ENCODE measurements at regions not wholly inside any gene's neighbourhood (a gene's known extent, or its start where the extent isn't known, plus 50 kb on each side); places are given as distances from the start of the nearest gene placed in this dataset.

GRCh38 chr4:24245491-24245820 is 338.9 kb downstream of the DHX15 start:
- H3K4me3 ChIP-seq = no peak overlapping the region
- WGBS, 3 donors = 18 to 34% (median 19%) methylated on average over 2 of the region's 2 CpGs
- no peaks in the 10 kb centered on the region for H3K36me3 ChIP-seq (ENCODE audit: insufficient read depth in 1 of 2, low read depth in 1 of 2)
- H3K4me1 ChIP-seq = peaks cover 33% of the 10 kb centered on the region
- TF ChIP-seq, protein P1, sequence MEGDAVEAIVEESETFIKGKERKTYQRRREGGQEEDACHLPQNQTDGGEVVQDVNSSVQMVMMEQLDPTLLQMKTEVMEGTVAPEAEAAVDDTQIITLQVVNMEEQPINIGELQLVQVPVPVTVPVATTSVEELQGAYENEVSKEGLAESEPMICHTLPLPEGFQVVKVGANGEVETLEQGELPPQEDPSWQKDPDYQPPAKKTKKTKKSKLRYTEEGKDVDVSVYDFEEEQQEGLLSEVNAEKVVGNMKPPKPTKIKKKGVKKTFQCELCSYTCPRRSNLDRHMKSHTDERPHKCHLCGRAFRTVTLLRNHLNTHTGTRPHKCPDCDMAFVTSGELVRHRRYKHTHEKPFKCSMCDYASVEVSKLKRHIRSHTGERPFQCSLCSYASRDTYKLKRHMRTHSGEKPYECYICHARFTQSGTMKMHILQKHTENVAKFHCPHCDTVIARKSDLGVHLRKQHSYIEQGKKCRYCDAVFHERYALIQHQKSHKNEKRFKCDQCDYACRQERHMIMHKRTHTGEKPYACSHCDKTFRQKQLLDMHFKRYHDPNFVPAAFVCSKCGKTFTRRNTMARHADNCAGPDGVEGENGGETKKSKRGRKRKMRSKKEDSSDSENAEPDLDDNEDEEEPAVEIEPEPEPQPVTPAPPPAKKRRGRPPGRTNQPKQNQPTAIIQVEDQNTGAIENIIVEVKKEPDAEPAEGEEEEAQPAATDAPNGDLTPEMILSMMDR (IDR thresholded peaks at IDR 0.05) = no peak
- no peaks in the 10 kb centered on the region for H3K9me3 ChIP-seq
- intact Hi-C loops (cut with DNase I) = loop anchor here in 1 of 2 donors (5.0 kb wide), 1 partner anchor 172 kb away; no protein-coding TSS in a partner anchor
- no peaks in the 10 kb centered on the region for H3K27me3 ChIP-seq (ENCODE audit: insufficient read depth in 3 of 3, low read length in 2 of 3)
- ATAC-seq (no peak), DNase-seq (no peak)
- peak overlapping the region; percentile 80 for H3K27ac ChIP-seq

- TF ChIP-seq, protein P1 (IDR thresholded peaks at IDR 0.05) = no peak
- Histone ChIP-seq H3K9me3 (no peaks in the 10 kb centered on the region), H3K4me1 (peaks cover 33% of the 10 kb centered on the region), H3K36me3 (ENCODE audit: insufficient read depth in 1 of 2, low read depth in 1 of 2) (no peaks in the 10 kb centered on the region), H3K27me3 (ENCODE audit: insufficient read depth in 3 of 3, low read length in 2 of 3) (no peaks in the 10 kb centered on the region), H3K27ac (peak overlapping the region; percentile 80), H3K4me3 (peak overlapping the region; percentile 22)
- ATAC-seq = peak; percentile 82 to 92 (median 90)
- intact Hi-C loops (cut with DNase I) = loop anchor here in 1 of 2 donors (5.0 kb wide), 1 partner anchor 172 kb away; no protein-coding TSS in a partner anchor
- WGBS, 3 donors = 24 to 28% (median 25%) methylated on average over 9 of the region's 9 CpGs
- peak; percentile 43 to 78 for DNase-seq
Measured at GRCh38 chr4:24244663-24245490, 339.5 kb downstream of the DHX15 start.

DNA sequence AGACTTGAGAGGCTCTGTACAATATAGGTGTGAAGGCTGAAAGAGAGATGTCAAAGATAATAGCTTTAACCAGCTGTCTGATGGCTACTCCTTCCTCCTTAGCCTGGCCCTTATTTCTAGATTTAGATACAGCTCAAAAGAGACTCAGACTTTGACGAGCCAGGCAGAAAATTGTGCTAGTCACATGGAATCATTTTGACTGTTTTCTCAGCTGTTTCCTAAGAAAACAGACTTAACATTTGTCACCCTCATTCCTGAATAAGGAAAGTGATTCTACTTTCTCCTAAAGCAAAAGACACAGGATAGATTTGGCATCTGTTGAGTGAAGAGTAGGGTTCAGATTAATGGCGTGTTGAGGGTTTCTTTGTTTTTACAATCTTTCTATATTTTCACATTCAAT is 340.7 kb downstream of the DHX15 start:
- H3K27ac ChIP-seq = no peak overlapping the region
- ATAC-seq (no peak), DNase-seq (no peak)
- 56 to 71% (median 61%) methylated on average over 2 of the region's 2 CpGs for WGBS, 3 donors
- no peaks in the 10 kb centered on the region for H3K27me3 ChIP-seq (ENCODE audit: insufficient read depth in 3 of 3, low read length in 2 of 3)
- intact Hi-C loops (cut with DNase I) = no loop called here
- TF ChIP-seq, protein P1 (IDR thresholded peaks at IDR 0.05) = no peak
- no peak overlapping the region for H3K4me3 ChIP-seq
- H3K9me3 ChIP-seq = no peaks in the 10 kb centered on the region
- no peaks in the 10 kb centered on the region for H3K36me3 ChIP-seq (ENCODE audit: insufficient read depth in 1 of 2, low read depth in 1 of 2)
- peaks cover 24% of the 10 kb centered on the region for H3K4me1 ChIP-seq

DNA sequence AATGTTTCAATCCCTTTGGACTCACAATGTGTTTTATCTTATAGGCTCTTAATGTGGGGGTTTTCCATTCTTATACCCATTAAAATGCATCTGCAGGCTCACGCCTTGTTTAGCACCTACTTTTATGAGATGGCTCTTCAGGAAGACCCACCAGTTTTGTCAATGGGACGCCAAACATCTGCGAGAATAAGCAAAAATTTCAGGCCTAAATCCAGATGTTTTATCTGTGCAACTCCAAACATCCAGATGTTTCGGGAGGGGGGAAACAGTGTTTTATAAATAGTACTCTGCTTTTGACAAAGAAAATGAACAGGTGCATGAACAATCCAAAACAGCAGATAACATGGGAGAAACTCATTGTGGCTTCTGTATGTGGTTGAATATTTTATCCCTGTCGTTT is 342.8 kb downstream of the DHX15 start:
- Histone ChIP-seq H3K4me1 (peaks cover 19% of the 10 kb centered on the region), H3K36me3 (ENCODE audit: insufficient read depth in 1 of 2, low read depth in 1 of 2) (no peaks in the 10 kb centered on the region), H3K9me3 (no peaks in the 10 kb centered on the region), H3K27ac (no peak overlapping the region), H3K4me3 (no peak overlapping the region), H3K27me3 (ENCODE audit: insufficient read depth in 3 of 3, low read length in 2 of 3) (no peaks in the 10 kb centered on the region)
- intact Hi-C loops (cut with DNase I) = no loop called here
- no peak for ATAC-seq
- TF ChIP-seq, protein P1 (IDR thresholded peaks at IDR 0.05) = no peak
- WGBS, 3 donors = 49 to 68% (median 55%) methylated on average over 5 of the region's 5 CpGs
- no peak for DNase-seq

- H3K27ac ChIP-seq = no peak overlapping the region
- no peaks in the 10 kb centered on the region for H3K36me3 ChIP-seq (ENCODE audit: insufficient read depth in 1 of 2, low read depth in 1 of 2)
Measured at GRCh38 chr4:24240655-24241054, 343.7 kb downstream of the DHX15 start.

More at GRCh38 chr4:24240655-24241054, 343.7 kb downstream of the DHX15 start:
- TF ChIP-seq, protein P1 (IDR thresholded peaks at IDR 0.05) = no peak
- ATAC-seq (no peak), DNase-seq (no peak)
- Histone ChIP-seq H3K27me3 (ENCODE audit: insufficient read depth in 3 of 3, low read length in 2 of 3) (no peaks in the 10 kb centered on the region), H3K4me1 (peaks cover 17% of the 10 kb centered on the region), H3K4me3 (no peak overlapping the region), H3K9me3 (no peaks in the 10 kb centered on the region)
- intact Hi-C loops (cut with DNase I) = no loop called here
